Gastroesophageal sphincter (tissue), 2 donors: ENCODE measurements at regions not wholly inside any gene's neighbourhood (a gene's known extent, or its start where the extent isn't known, plus 50 kb on each side); places are given as distances from the start of the nearest gene placed in this dataset.

Experiments used
- EP300 ChIP-seq: sonication (generic); formaldehyde crosslinking; IDR thresholded peaks from one replicate; pipeline ENCODE4 v1.6.1; 2017; ENCODE audit warnings: antibody characterized with exemption, mild to moderate bottlenecking
- POLR2AphosphoS5 ChIP-seq: sonication (generic); formaldehyde crosslinking; IDR thresholded peaks from one replicate; pipeline ENCODE4 v1.6.1; 2017; ENCODE audit warnings: antibody characterized with exemption

DNA sequence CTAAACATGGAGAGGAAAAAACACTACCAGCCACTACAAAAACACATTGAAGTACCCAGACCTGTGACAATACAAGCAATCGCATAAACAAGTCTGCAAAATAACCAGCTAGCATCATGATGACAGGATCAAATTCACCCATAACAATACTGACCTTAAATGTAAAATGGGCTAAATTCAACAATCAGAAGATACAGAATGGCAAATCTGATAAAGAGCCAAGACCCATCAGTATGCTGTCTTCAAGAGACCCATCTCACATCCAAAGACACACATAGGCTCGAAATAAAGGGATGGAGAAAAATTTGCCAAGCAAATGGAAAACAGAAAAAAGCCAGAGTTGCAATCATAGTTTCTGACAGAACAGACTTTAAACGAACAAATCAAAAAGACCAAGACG lies 294.4 kb downstream of the MEF2C start:
- TF ChIP-seq EP300 (no peak), POLR2AphosphoS5 (no peak)
